ENCODE measurements at regions not wholly inside any gene's neighbourhood (a gene's known extent, or its start where the extent isn't known, plus 50 kb on each side); places are given as distances from the start of the nearest gene placed in this dataset.

DNA sequence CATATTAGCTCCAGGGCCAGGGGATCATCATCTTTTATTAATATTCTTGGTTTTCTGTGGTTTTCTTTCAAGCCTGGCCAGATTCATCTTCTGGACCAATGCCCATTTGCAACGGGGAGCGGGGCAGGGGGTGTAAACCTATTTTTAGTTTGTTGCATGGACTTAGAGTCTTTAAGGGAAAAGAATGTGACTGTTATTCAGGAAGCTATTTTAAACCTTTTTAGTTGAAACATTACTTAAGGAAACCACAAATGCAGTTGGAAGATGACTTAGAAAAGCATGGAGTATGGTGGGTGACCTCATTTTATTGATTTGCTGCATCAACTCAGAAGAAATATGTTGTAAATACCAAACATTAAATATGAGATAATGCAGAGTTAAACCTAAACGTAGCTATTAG lies 368.4 kb upstream of the E2F7 start:
- 37 to 40% (median 38%) methylated on average over 3 of the region's 3 CpGs for WGBS, 3 donors
- no peak for ATAC-seq
- H3K9me3 ChIP-seq, result no peaks in the 10 kb centered on the region

DNA sequence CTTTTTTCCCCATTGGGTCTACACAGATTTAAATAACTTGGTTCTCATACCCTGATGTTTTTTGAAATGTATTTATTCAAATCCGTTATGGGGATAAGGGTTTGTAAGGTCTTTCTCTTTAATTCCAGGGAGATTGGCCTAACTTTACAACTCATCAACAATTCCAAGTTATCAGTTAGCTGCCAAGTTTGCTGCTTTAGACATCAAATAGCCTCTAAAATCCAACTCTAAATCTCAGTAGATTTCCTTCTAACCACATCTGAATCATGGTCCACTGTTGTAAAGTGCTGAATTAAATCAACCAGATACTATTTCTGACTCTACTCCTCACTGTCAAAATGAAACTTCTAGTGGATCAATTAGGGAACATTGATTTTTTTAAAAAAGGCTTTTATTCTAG lies 364.1 kb upstream of the E2F7 start:
- WGBS, 3 donors, result 53 to 74% (median 67%) methylated on average over 1 of the region's 1 CpG
- Histone ChIP-seq H3K36me3 (ENCODE audit: insufficient read depth in 1 of 2, low read depth in 1 of 2) (no peaks in the 10 kb centered on the region), H3K27me3 (ENCODE audit: insufficient read depth in 3 of 3, low read length in 2 of 3) (no peaks in the 10 kb centered on the region), H3K4me3 (no peak overlapping the region), H3K4me1 (no peaks in the 10 kb centered on the region), H3K9me3 (no peaks in the 10 kb centered on the region), H3K27ac (no peak overlapping the region)
- intact Hi-C loops (cut with DNase I), result no loop called here
- DNase-seq, result no peak
- ATAC-seq, result no peak
- TF ChIP-seq, protein P1, sequence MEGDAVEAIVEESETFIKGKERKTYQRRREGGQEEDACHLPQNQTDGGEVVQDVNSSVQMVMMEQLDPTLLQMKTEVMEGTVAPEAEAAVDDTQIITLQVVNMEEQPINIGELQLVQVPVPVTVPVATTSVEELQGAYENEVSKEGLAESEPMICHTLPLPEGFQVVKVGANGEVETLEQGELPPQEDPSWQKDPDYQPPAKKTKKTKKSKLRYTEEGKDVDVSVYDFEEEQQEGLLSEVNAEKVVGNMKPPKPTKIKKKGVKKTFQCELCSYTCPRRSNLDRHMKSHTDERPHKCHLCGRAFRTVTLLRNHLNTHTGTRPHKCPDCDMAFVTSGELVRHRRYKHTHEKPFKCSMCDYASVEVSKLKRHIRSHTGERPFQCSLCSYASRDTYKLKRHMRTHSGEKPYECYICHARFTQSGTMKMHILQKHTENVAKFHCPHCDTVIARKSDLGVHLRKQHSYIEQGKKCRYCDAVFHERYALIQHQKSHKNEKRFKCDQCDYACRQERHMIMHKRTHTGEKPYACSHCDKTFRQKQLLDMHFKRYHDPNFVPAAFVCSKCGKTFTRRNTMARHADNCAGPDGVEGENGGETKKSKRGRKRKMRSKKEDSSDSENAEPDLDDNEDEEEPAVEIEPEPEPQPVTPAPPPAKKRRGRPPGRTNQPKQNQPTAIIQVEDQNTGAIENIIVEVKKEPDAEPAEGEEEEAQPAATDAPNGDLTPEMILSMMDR (IDR thresholded peaks at IDR 0.05), result no peak

More for the DNA sequence above, 368.4 kb upstream of the E2F7 start:
- intact Hi-C loops (cut with DNase I), result no loop called here
- no peaks in the 10 kb centered on the region for H3K36me3 ChIP-seq (ENCODE audit: insufficient read depth in 1 of 2, low read depth in 1 of 2)
- H3K27me3 ChIP-seq (ENCODE audit: insufficient read depth in 3 of 3, low read length in 2 of 3), result no peaks in the 10 kb centered on the region
- no peaks in the 10 kb centered on the region for H3K4me1 ChIP-seq
- no peak overlapping the region for H3K4me3 ChIP-seq
- TF ChIP-seq, protein P1 (IDR thresholded peaks at IDR 0.05), result no peak
- no peak overlapping the region for H3K27ac ChIP-seq
- no peak for DNase-seq

DNA sequence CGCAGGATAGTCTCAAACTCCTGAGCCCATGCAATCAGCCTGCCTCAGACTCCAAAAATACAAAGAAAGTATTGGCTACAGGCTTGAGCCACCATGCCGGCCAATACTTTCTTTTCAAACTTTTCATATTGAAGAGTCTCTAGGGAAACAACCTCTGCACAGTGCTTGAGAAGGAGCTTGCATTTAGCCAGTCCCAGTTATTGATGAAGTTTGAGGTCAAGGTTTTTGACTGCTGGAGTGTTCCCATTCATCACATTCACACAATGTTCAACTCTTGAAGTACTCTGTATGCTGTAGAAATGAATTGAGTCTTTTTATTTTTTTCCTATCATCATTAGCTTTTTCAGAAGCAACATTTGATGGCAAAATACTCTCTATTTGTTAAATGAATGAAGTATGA lies 355.8 kb upstream of the E2F7 start:
- ATAC-seq (no peak), DNase-seq (no peak)
- intact Hi-C loops (cut with DNase I), result no loop called here
- TF ChIP-seq, protein P1 (IDR thresholded peaks at IDR 0.05), result no peak
- H3K9me3 ChIP-seq, result no peaks in the 10 kb centered on the region
- H3K4me1 ChIP-seq, result no peaks in the 10 kb centered on the region
- 82 to 88% (median 83%) methylated on average over 2 of the region's 2 CpGs for WGBS, 3 donors
- no peaks in the 10 kb centered on the region for H3K36me3 ChIP-seq (ENCODE audit: insufficient read depth in 1 of 2, low read depth in 1 of 2)
- H3K27ac ChIP-seq, result no peak overlapping the region
- no peak overlapping the region for H3K4me3 ChIP-seq
- no peaks in the 10 kb centered on the region for H3K27me3 ChIP-seq (ENCODE audit: insufficient read depth in 3 of 3, low read length in 2 of 3)

DNA sequence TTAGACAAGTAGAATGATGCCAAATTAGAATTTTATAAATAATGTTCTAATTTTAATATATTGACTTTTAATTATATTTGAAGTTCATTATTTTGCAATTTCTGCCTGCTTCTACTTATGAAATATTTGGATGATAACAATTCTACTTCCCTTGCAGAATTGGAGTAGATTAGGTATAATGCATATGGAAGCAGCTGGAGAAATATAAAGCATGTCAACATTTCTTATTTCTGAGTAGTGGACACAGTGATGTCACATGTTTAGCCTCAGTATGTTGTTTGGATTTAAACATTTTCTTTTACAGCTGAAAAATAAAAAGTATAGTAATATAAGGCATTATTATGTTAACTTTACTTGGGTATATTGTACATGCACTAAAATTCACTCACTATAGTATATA lies 344.2 kb upstream of the E2F7 start:
- H3K36me3 ChIP-seq (ENCODE audit: insufficient read depth in 1 of 2, low read depth in 1 of 2), result no peaks in the 10 kb centered on the region
- DNase-seq, result no peak
- H3K27ac ChIP-seq, result no peak overlapping the region

DNA sequence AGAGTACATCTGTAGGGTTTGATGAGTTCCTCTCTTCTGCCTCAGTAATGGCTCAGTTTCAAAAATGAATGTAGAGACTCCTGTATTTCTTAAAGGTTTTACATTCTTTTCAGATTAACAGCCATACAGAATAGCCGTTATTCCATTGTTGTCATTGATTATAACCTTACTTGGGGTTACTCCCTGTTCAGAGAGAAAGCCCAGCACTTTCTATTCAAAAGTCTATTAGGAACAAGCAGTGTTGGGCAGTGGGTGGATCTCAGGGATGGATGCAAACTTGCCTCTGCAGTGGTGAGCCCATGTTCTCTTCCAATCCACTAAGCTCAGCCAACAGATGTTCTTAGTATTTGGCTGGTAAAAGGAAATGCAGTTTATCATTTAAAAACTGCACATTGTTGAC lies 342.6 kb upstream of the E2F7 start:
- no peak overlapping the region for H3K27ac ChIP-seq
- intact Hi-C loops (cut with DNase I), result no loop called here

More for the DNA sequence above, 344.2 kb upstream of the E2F7 start:
- H3K4me1 ChIP-seq, result no peaks in the 10 kb centered on the region
- intact Hi-C loops (cut with DNase I), result no loop called here
- no peak overlapping the region for H3K4me3 ChIP-seq
- H3K9me3 ChIP-seq, result no peaks in the 10 kb centered on the region
- H3K27me3 ChIP-seq (ENCODE audit: insufficient read depth in 3 of 3, low read length in 2 of 3), result no peaks in the 10 kb centered on the region
- TF ChIP-seq, protein P1 (IDR thresholded peaks at IDR 0.05), result no peak
- ATAC-seq, result no peak

More for the DNA sequence above, 342.6 kb upstream of the E2F7 start:
- no peak overlapping the region for H3K4me3 ChIP-seq
- ATAC-seq (no peak), DNase-seq (no peak)
- TF ChIP-seq, protein P1 (IDR thresholded peaks at IDR 0.05), result no peak
- H3K4me1 ChIP-seq, result no peaks in the 10 kb centered on the region
- 56 to 74% (median 70%) methylated on average over 1 of the region's 1 CpG for WGBS, 3 donors
- no peaks in the 10 kb centered on the region for H3K27me3 ChIP-seq (ENCODE audit: insufficient read depth in 3 of 3, low read length in 2 of 3)
- H3K9me3 ChIP-seq, result no peaks in the 10 kb centered on the region
- H3K36me3 ChIP-seq (ENCODE audit: insufficient read depth in 1 of 2, low read depth in 1 of 2), result no peaks in the 10 kb centered on the region

Data from psoas muscle (tissue), 7 donors.